GM23338 (cell line): ENCODE measurements at regions not wholly inside any gene's neighbourhood (a gene's known extent, or its start where the extent isn't known, plus 50 kb on each side); places are given as distances from the start of the nearest gene placed in this dataset.

Experiments used
- JUNB ChIP-seq: IDR thresholded peaks from one replicate; pipeline ENCODE4 v1.6.1; 2016; ENCODE audit warnings: antibody characterized with exemption; ENCODE audit not compliant: unreplicated experiment
- TF ChIP-seq, protein P1 (sequence below), 2 experiments: fragments of 200-600 bp in 1 of 2; sonication (generic) in 1 of 2; conservative IDR thresholded peaks; 2 replicates each; pipeline versions ENCODE4 v1.5.1 to v1.6.1; 2016 to 2017; ENCODE audit warnings: antibody characterized with exemption in 2 of 2, low read depth in 2 of 2, mild to moderate bottlenecking in 2 of 2, moderate library complexity in 1 of 2

GRCh38 chr2:118319271-118319684, 231.0 kb downstream of the INSIG2 start:
- TF ChIP-seq, protein P1, sequence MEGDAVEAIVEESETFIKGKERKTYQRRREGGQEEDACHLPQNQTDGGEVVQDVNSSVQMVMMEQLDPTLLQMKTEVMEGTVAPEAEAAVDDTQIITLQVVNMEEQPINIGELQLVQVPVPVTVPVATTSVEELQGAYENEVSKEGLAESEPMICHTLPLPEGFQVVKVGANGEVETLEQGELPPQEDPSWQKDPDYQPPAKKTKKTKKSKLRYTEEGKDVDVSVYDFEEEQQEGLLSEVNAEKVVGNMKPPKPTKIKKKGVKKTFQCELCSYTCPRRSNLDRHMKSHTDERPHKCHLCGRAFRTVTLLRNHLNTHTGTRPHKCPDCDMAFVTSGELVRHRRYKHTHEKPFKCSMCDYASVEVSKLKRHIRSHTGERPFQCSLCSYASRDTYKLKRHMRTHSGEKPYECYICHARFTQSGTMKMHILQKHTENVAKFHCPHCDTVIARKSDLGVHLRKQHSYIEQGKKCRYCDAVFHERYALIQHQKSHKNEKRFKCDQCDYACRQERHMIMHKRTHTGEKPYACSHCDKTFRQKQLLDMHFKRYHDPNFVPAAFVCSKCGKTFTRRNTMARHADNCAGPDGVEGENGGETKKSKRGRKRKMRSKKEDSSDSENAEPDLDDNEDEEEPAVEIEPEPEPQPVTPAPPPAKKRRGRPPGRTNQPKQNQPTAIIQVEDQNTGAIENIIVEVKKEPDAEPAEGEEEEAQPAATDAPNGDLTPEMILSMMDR (conservative IDR thresholded peaks at IDR 0.05; ENCODE audit: low read depth in 2 of 2): no peak
- no peak for TF ChIP-seq JUNB
